Transverse colon (tissue), 4 donors: ENCODE measurements at regions not wholly inside any gene's neighbourhood (a gene's known extent, or its start where the extent isn't known, plus 50 kb on each side); places are given as distances from the start of the nearest gene placed in this dataset.

ENCODE experiments used
- DNase-seq: peaks from one replicate; pipeline ENCODE4 v3.0.0-alpha.2; 2019
- H3K27ac ChIP-seq, 4 donors: fragments of 200-600 bp; sonication (generic); 2 replicates each; pipeline ENCODE4 v1.5.1; 2016 to 2018; ENCODE audit warnings: inconsistent platforms in 4 of 4
- H3K27me3 ChIP-seq: fragments of 200-600 bp; sonication (generic); 2 replicates; pipeline ENCODE4 v1.5.1; 2017; ENCODE audit warnings: inconsistent platforms
- H3K36me3 ChIP-seq, 4 donors: fragments of 200-600 bp; sonication (generic); 2 replicates each; pipeline ENCODE4 v1.5.1; 2017 to 2019; ENCODE audit warnings: inconsistent platforms in 4 of 4
- H3K4me1 ChIP-seq, 4 donors: fragments of 200-600 bp; sonication (generic); 2 replicates each; pipeline ENCODE4 v1.5.1; 2017 to 2020; ENCODE audit warnings: inconsistent platforms in 4 of 4
- H3K4me3 ChIP-seq, 4 donors: fragments of 200-600 bp; sonication (generic); 1 replicate in 1 of 4; 2 replicates in 3 of 4; pipeline versions ENCODE4 v1.5.1 to v1.6.1; 2017 to 2019; ENCODE audit warnings: inconsistent platforms in 4 of 4
- H3K9me3 ChIP-seq, 2 donors: fragments of 200-600 bp; sonication (generic); 2 replicates each; pipeline ENCODE4 v1.5.1; 2017 to 2019; ENCODE audit warnings: inconsistent platforms in 2 of 2
- EP300 ChIP-seq: sonication (generic); formaldehyde crosslinking; IDR thresholded peaks from one replicate; pipeline ENCODE4 v1.6.1; 2017; ENCODE audit warnings: antibody characterized with exemption, low read depth
- POLR2A ChIP-seq: fragments of 450-650 bp; IDR thresholded peaks from one replicate; pipeline ENCODE4 v1.6.1; 2016; ENCODE audit warnings: antibody characterized with exemption, mild to moderate bottlenecking, moderate library complexity
- POLR2AphosphoS5 ChIP-seq, 3 donors: sonication (generic); formaldehyde crosslinking; IDR thresholded peaks; one replicate each; pipeline ENCODE4 v1.6.1; 2016; ENCODE audit warnings: antibody characterized with exemption in 3 of 3
- WGBS, 2 donors: methylation state at CpG; one replicate each; pipeline ENCODE4 v1.1.5; 2018; ENCODE audit warnings: low coverage in 1 of 2; 5-methylcytosine and 5-hydroxymethylcytosine counted together
- in situ Hi-C, 4 donors: fragments of 200-750 bp; cut with MboI; loops; one replicate each; pipeline versions ENCODE4 v1.15.0 to v1.15.1; 2017; ENCODE audit warnings: low sequenced_read_pairs in 3 of 4, low pct_ligation_motif_present in 1 of 4, low pct_unique_long_range_greater_than_20kb in 1 of 4
- intact Hi-C: fragments of 100-400 bp; cut with DNase I; formaldehyde crosslinking; loops from one replicate; pipeline ENCODE4 v1.15.1; 2023; ENCODE audit warnings: low total_unique reads
- TF ChIP-seq, protein P1 (sequence below), 5 experiments: fragments of 200-600 bp in 3 of 5; fragments of 450-650 bp in 2 of 5; sonication (generic) in 3 of 5; IDR thresholded peaks; 1 replicate in 2 of 5; 2 replicates in 3 of 5; pipeline ENCODE4 v1.5.1; 2016 to 2017; ENCODE audit warnings: antibody characterized with exemption in 5 of 5, inconsistent platforms in 3 of 5, mild to moderate bottlenecking in 2 of 5, moderate library complexity in 1 of 5

DNA sequence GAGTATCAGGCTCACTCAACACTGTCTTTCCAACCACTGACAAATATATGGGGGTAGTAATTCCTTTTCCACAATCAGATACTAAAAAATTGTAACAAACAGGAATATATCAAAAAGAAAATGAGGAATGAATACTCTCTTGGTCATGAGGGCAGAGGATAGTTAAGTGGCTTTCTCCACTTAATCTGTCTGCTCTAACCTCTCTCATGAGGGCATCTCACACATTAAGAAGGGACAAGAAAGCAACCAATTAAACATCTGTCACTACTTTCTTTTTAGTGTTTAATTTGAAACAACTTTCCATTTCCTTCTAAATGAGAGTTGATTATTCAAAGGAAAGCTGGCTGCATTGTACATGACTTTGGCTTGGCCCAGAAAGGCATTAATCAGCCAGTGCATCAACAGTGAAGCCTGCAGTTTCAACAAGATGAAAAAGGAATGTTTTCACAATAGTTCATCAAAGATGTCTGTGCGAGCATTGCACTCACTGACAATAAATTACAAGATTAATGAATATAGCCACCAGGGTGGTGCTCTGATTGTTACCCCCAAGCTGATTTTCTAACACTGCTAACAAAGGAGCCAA is 142.0 kb downstream of the SEC23A start:
- in situ Hi-C loops: no loop called here
- H3K27ac ChIP-seq: no peak overlapping the region
- H3K27me3 ChIP-seq: no peaks in the 10 kb centered on the region
- H3K4me1 ChIP-seq: no peaks in the 10 kb centered on the region
- H3K4me3 ChIP-seq: no peak overlapping the region
- no peaks in the 10 kb centered on the region for H3K36me3 ChIP-seq
- no peak for DNase-seq
- 56 to 59% methylated on average over 1 of the region's 1 CpG for WGBS, 2 donors
- TF ChIP-seq POLR2AphosphoS5 (IDR thresholded peaks at IDR 0.05) (no peak), EP300 (no peak), POLR2A (no peak)
- TF ChIP-seq, protein P1, sequence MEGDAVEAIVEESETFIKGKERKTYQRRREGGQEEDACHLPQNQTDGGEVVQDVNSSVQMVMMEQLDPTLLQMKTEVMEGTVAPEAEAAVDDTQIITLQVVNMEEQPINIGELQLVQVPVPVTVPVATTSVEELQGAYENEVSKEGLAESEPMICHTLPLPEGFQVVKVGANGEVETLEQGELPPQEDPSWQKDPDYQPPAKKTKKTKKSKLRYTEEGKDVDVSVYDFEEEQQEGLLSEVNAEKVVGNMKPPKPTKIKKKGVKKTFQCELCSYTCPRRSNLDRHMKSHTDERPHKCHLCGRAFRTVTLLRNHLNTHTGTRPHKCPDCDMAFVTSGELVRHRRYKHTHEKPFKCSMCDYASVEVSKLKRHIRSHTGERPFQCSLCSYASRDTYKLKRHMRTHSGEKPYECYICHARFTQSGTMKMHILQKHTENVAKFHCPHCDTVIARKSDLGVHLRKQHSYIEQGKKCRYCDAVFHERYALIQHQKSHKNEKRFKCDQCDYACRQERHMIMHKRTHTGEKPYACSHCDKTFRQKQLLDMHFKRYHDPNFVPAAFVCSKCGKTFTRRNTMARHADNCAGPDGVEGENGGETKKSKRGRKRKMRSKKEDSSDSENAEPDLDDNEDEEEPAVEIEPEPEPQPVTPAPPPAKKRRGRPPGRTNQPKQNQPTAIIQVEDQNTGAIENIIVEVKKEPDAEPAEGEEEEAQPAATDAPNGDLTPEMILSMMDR (IDR thresholded peaks at IDR 0.05): no peak
- no peaks in the 10 kb centered on the region for H3K9me3 ChIP-seq
- intact Hi-C loops: no loop called here

DNA sequence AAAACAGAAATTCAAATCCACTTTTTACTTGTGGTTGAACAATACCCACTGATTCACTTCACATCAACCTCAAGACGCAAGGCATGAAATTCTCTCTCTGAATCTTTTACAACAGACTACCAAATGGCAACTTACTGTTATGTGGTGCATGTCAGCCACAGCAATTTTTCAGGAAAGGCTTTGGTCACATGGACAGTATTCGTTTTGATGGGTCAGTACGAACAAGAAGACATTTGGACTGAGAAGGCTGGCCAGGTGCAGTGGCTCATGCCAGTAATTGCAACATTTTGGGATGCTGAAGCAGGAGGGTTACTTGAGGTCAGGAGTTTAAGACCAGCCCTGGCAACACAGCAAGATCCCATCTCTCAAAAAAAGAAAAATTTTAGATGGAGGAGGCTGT is 144.0 kb downstream of the SEC23A start:
- no peak for DNase-seq
- Histone ChIP-seq H3K36me3 (no peaks in the 10 kb centered on the region), H3K9me3 (no peaks in the 10 kb centered on the region), H3K4me1 (no peaks in the 10 kb centered on the region), H3K4me3 (no peak overlapping the region), H3K27me3 (no peaks in the 10 kb centered on the region), H3K27ac (no peak overlapping the region)
- in situ Hi-C loops: no loop called here
- TF ChIP-seq POLR2AphosphoS5 (IDR thresholded peaks at IDR 0.05): no peak
- TF ChIP-seq, protein P1 (IDR thresholded peaks at IDR 0.05): no peak
- TF ChIP-seq POLR2A: no peak
- no peak for TF ChIP-seq EP300
- WGBS, 2 donors: 81 to 86% methylated on average over 1 to 3 of the region's 3 CpGs
- intact Hi-C loops: no loop called here

DNA sequence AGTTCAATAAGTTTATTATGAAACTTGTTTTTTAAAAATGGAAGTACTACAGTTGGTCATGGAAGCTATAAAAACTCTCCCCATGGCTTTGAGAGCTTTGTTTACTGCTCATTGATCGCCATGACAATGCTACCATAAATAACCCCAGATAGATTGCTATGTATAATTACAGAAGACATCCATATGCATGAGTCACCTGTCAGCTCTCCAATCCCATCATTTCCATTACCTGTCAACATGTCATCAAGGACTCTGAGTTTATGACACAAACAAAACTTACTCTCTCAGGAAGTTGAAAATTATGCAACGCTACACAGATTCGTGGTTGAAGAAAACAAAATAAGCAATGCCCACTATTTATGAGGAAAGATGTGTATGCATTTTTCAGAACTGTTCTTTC is 144.4 kb downstream of the SEC23A start:
- TF ChIP-seq, protein P1 (IDR thresholded peaks at IDR 0.05): no peak
- TF ChIP-seq POLR2AphosphoS5 (IDR thresholded peaks at IDR 0.05) (no peak), EP300 (no peak), POLR2A (no peak)
- in situ Hi-C loops (no loop called here), intact Hi-C loops (no loop called here)
- no peak for DNase-seq
- H3K4me1 ChIP-seq: no peaks in the 10 kb centered on the region
- no peaks in the 10 kb centered on the region for H3K27me3 ChIP-seq
- WGBS, 2 donors: 77 to 79% methylated on average over 2 to 3 of the region's 3 CpGs
- no peak overlapping the region for H3K27ac ChIP-seq
- H3K9me3 ChIP-seq: no peaks in the 10 kb centered on the region
- H3K36me3 ChIP-seq: no peaks in the 10 kb centered on the region
- no peak overlapping the region for H3K4me3 ChIP-seq

DNA sequence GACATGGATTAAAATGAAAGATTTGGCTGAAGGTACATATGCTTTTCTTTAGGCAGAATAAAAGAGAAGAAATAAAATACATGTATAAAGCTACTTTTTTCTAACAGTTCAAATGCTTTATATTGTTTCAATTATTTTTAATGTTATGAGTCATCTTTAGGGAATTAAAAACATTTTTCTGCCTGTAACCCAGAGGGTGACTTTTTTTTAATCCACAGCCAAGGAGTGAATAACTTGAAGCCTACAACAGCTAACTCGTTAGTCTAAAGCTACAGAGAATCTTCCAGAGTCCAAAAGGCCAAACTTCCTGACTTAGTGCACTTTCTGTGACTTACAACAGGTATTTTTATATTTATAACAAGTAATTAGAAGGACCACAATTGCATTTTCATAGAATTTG is 151.6 kb downstream of the SEC23A start:
- Histone ChIP-seq H3K36me3 (no peaks in the 10 kb centered on the region), H3K27me3 (no peaks in the 10 kb centered on the region), H3K9me3 (no peaks in the 10 kb centered on the region), H3K4me3 (no peak overlapping the region), H3K27ac (no peak overlapping the region), H3K4me1 (no peaks in the 10 kb centered on the region)
- intact Hi-C loops: no loop called here
- in situ Hi-C loops: no loop called here
- 17 to 49% methylated on average over 1 of the region's 1 CpG for WGBS, 2 donors
- DNase-seq: no peak
- no peak for TF ChIP-seq POLR2A
- TF ChIP-seq, protein P1 (IDR thresholded peaks at IDR 0.05): no peak
- TF ChIP-seq EP300: no peak
- TF ChIP-seq POLR2AphosphoS5 (IDR thresholded peaks at IDR 0.05): no peak
